Stromal cell of bone marrow (primary cell): ENCODE measurements at regions not wholly inside any gene's neighbourhood (a gene's known extent, or its start where the extent isn't known, plus 50 kb on each side); places are given as distances from the start of the nearest gene placed in this dataset.

Experiments used
- DNase-seq: peaks from one replicate; pipeline ENCODE4 v3.0.0-alpha.2; 2012; ENCODE audit warnings: low read depth

DNA sequence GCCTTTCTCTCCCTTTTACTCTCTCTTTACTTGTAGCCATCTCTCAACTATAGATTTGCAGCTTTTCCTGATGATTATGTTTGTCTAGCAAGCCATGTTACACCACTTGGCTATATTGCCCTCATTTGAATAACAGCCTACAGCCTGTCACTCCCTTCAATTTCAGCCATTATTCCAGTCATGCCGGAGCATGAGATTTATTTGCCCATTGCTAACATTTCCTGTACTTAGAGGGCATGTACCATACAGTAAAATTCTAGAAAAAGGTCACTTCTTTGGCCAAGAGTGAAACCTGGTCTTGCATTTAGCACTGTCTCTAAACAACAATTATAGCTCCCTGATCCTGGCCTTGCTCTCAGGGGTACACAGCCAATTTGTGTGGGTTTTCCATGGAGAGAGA lies 221.7 kb upstream of the TMC3 start:
- no peak for DNase-seq

DNA sequence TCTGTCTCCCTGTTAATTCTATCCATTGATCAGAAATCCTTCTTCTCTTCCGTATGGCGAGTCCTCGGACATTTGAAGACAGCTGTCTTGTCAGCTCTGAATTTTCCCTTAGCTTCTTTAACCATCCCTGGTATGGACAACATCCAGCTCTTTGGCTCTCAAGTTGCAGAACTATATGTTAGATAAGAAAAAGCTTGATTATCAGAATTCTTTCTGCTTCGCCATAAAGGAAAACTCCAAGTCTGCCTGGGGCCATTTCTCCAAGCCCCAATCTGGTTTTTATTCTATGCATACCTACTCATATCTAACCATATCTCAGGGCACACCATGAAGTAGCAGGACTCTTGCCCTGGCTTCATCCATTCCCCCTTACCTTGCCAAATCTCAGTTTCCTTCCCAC lies 215.7 kb upstream of the TMC3 start:
- no peak for DNase-seq

DNA sequence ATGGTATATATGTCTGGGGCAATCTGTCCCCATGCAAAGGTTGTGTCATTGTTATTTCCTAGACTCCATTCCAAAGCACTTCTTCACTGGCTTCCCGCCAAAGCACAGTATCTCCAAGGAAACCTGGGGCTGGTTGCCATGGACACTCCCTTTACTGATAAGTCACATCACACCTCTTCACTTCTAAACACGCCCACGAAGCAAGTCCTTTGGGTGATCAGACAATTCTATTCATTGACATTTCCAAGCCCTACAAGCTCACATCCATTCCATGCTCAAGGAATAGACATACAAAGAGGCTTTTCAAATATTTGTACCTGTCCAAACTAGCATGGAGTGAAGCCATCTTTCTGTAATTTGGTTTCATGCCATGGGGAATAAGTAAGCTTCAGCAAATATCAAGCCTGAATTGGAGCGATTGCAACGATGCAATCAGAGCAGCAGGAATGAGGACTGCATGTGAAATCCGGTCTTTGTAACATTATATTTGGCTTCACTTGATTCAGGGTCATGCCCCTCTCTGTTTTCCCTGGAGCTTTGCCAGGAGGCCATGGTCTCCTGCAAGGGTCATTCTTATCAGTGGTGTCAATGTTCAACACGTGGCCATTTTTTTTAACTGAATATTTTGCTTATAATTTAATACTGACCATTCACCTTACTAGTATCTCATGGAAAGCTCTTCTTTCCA lies 201.6 kb upstream of the TMC3 start:
- DNase-seq, result no peak

GRCh38 chr15:81573098-81573746 lies 199.2 kb upstream of the TMC3 start:
- DNase-seq, result no peak

- DNase-seq, result no peak
Measured at GRCh38 chr15:81572190-81572589, 198.2 kb upstream of the TMC3 start.

DNA sequence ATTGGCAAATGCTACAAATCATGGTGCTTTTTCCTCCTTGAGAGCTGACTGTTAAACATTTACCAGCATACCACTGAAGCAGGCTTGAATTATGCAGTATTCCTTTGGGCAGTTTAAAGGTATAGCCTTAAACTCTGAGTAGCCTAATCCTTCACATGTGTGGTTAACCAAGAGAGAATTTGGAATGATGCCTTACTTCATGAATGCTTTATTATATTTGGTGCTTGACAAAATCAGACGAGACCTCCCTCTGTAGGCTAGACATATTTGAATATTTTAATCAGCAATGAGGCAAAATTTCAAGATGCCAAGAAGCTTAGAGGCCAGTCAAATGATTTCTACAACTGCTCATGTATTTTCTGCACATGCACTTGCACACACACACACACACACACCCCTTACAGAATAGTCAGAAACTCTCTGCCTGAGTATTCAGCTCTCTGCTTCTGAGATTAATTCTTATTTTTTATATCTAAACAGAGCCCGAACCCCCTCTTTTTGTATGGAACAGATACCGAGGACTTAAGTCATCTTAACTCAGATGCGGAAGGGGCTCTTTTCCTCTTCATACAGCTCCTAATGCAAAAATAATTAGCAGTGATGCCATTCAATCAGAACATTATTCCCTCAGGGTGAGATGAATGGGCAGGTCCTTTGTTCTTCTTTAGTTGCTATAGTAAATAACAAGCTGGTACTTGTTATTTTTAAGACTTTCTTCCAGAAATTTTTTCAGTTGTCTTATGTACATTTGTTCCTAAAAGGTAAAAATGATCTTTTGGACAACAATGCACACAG lies 195.5 kb upstream of the TMC3 start:
- no peak for DNase-seq

GRCh38 chr15:81567924-81568323 lies 193.9 kb upstream of the TMC3 start:
- DNase-seq, result no peak

GRCh38 chr15:81562986-81563385 lies 189.0 kb upstream of the TMC3 start:
- no peak for DNase-seq

DNA sequence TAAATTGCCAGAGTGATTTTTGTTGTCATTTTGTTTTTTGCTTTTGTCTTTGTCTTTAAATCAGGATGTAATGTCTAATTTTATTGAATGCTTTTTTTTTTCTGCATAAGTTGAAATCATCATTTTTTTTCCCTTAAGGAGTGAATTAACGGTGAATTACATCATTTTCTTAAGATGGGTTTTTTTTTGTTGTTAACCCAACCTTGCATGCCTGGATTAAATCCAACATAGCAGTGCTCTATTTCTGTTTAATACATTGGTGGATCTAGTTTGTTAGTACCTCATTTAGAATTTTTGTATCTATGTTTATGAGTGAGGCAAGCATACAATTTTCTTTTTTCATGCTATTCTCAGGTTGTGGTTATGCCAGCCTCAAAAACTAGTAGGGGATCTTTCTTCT lies 186.4 kb upstream of the TMC3 start:
- DNase-seq, result no peak

DNA sequence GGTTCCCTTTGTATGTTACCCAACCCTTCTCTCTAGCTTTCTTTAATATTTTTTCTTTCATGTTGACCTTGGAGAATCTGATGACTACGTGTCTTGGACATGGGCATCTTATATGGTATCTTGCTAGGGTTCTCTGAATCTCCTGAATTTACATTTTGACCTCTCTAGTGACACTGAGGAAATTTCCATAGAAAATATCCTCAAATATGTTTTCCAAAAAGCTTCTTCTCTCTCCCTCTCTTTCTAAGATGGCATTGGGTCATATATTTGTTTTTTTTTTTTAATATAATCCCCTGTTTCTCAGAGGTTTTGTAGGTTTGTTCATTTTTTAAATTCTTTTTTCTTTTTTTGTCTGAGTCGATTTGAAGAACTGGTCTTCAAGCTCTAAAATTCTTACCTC lies 184.0 kb upstream of the TMC3 start:
- no peak for DNase-seq

DNA sequence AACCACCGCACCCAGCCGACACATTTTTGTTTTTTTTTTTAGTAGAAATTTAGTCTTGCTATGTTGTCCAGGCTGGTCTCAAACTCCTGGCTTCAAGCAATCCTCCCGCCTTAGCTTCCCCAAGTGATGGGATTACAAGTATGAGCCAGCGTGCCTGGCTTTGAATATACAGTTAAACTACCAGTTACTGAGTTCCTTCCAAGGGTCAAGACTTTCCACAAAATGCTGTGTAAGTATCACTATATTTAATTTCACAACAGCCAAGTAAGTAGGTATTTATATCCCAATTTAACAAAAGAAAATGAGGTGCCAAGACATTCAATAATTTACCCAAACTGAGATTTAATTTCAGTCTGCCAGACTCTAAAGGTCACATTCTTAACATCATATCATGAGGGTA lies 181.3 kb upstream of the TMC3 start:
- no peak for DNase-seq

DNA sequence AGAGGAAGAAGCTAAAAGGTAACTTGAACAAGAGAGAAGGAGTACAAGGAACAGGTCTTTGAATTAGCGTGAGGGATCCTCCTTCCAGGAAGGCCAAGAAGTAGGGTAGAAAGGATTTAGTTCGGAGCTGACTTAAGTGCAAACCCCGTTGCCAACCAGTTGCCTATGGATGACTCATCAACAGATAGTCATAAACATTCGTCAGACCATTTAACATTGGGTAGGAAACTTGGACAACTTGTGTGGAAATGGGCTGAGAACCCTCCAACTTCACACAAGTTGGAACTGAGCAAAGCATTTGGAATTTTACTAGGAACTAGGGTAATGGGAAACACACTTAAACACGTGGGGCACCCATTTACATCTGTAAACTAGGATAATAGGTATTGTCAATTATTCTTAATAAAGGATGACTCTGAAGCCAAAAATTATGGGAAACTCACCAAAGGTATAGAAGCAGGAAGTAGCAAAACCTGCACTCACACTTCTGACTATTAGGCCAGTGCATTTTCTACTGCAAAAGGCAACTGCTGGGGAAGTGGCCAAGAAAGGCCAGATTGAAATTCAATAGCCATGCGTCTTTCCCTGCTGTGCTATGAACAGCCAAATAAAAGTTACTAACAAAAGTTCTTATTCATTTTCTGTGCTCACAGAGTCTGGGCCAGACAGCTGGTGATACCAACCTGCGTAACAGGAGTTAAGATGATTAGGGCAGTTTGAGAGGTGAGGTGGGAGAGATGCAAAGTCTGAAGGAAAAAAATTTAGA lies 174.5 kb upstream of the TMC3 start:
- no peak for DNase-seq

DNA sequence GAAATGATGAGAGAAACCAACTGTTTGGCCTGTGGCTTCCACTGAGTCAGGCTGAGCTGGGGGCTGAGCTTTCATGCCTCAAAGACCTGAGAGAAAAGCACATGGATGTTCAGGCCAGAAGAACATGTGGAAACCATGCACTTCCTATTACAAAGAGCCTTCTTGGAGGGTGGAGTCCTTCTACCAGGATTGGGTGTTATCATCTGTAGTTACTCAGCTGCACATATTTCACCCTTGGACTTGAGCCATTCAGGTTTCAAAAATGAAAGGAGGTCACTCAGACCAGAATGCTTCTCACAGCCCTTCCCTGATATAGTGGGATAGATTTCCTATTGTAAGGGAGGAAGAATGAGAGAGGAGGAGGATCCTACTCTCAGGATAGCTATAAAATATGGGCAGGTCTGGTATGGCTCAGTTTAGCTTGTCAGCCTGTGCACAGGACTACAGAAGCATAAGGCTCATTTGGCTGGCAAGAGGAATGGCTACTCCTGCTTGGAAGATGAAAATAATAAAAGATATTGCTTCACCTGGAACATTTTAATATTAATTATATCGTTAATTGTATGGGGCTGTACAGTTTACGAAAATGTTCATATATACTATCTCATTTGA lies 173.6 kb upstream of the TMC3 start:
- no peak for DNase-seq

DNA sequence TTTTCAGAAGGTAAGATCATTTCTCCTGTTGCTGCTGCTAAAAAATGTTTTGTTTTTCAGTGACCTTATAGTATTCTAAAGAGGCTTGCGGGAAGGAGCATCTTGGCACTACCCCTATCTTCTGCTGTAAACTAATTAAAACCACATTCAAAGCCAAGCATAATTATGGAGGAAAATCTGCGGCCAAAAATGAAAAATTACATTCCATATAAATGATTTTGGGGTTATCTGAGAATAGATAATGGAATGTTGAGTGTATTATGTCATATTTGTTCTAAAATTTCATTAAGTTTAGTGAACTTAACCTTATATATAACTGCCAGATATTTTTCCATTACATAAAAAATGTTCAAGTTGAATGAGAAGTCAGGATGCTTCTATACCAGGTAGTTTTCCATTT lies 170.4 kb upstream of the TMC3 start:
- no peak for DNase-seq

DNA sequence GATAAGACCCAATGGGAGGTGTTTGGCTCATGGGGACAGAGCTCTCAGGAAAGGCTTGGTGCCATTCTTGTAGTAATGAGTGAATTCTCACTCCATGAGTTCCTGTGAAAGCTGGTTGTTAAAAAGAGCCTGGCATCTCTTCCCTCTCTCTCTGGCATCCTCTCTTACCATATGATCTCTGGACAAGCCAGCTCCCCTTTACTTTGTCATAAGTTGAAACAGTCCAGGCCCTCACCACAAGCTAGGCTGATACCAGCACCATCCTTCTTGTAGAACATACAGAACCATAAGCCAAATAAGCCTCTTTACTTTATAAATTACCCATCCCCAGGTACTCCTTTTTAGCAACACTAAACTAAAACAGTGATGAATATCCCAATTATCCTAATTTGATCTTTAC lies 166.9 kb upstream of the TMC3 start:
- no peak for DNase-seq

GRCh38 chr15:81536356-81536755 lies 162.3 kb upstream of the TMC3 start:
- DNase-seq, result no peak

GRCh38 chr15:81534124-81534523 lies 160.1 kb upstream of the TMC3 start:
- no peak for DNase-seq

GRCh38 chr15:81532001-81532400 lies 158.0 kb upstream of the TMC3 start:
- DNase-seq, result no peak

DNA sequence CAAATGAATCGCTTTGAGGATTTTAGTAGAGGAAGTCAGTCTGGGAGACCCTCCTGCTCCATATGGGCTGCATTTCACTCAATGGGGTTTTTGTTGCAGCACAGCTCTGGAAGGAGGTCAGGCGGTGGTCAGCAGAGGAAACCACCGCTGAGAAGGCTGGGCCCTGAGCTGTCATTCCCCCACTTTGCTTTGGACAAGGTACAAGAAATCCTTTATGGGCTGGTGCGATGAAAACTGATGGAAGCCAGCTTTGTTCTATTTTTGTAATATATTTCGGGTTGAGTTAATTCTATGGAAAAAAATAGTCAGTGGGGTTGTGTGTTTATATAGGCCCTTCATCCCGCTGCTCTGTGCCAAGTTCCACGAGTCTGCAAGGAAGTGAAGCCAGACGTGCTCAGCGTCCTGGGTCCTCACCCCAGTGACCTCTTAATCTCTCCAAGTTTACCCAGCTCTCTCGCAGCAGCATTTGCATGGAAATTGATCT lies 157.1 kb upstream of the TMC3 start:
- no peak for DNase-seq

GRCh38 chr15:81530271-81530691 lies 156.3 kb upstream of the TMC3 start:
- no peak for DNase-seq

DNA sequence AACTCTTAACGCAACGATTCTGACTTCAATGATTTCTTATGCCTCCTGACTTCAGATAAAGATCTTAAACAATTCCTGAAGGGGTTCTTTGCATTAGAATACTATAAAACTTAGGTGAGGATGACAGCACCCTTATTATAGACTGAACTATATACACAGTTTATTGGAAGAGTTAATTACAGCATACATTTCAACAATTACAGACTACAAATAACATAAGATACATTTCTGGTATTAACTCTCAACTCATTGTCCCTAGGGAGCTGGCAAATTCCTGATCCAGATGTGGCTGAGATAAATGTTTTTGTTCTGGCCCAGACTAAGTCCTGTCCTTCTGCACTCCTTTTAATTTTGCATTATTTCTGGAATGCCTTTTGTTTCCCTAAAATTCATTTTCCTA lies 155.5 kb upstream of the TMC3 start:
- no peak for DNase-seq

DNA sequence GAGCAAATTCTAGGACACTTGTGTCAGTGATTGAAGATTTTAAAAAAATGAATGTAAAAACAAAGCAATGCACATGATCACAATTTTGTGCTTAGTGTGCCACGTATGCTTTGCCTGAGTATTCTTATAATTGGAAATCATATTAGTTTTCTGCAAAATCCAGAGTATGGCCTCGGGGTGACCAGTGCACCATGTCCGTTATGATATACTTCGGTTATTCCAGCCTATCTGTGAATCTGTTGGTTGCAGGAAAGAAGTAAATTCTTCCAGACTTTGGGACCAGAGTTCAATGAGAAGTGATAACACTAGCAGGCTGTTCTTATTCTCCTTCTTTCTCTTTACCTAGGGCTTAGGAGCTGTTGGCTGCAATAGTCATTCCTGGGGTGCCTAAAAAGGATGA lies 152.0 kb upstream of the TMC3 start:
- DNase-seq, result no peak
